GM19467 (cell line): ENCODE measurements at regions not wholly inside any gene's neighbourhood (a gene's known extent, or its start where the extent isn't known, plus 50 kb on each side); places are given as distances from the start of the nearest gene placed in this dataset.
"Not testable (repeated sequence)": the region's sequence is repeated elsewhere in the genome, so short reads cannot be mapped to it uniquely, and the experiment has no call there.

ENCODE experiments used
- ATAC-seq: cut with Tn5 transposase; IDR thresholded peaks from one replicate; pipeline ENCODE4 v1.9.1; 2021; ENCODE audit warnings: mild to moderate bottlenecking, moderate library complexity; ENCODE audit not compliant: unreplicated experiment

DNA sequence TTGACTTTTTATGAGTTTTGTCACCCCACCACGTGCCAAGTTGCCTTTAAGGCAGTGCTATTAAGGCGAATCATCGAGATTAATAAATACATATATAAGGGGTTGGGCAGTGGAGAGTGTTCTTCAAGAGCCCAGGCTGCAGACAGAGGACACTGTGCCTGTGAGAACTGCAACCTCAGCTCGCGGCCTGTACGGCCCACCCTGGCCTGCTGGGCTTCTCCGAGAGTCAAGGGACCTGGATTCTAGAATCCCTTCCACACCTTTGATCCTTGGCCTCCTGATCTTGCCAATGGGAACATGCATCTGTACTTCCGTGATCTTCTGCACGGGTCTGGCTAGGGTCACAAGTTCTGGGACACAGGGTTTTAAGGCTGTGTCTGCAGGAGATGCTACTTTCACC is 54.5 kb downstream of the IRX5 start:
- ATAC-seq = no peak

DNA sequence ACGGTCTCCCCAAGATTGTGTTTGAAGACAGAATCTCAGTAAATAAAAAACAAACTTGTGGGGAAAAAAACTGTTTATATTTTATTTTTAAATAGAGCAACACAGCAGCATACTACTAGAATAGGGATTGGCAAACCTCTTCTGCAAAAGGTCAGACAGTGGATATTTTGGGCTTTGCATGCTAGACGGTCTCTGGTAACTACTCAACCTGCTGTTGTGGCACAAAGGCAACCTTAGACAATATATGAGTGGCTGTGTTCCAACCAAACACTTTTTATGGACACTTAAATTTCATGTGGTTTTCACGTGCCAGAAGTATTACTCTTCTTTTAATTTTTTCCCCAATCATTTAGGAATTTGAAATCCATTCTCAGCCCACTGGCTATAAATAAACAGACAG is 55.0 kb downstream of the IRX5 start:
- no peak for ATAC-seq

DNA sequence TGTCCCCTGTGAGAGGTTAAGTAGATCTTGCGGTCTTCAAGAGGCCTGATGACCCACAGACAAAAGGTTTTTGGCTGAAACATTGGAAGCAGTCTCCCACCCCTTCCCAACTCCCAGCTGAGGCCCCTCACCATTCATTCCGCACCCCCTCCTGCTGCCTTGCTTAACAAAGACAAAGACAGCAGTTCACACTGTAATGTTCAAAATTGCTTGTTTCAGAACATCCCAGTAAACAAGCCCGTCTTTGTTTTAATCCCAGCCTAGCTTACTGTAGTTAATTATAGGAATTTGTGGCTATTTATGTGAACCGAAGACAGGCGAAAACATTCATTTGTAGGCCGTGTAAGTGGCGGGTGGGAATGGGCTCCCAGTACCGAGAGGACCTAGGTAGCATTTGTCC is 55.7 kb downstream of the IRX5 start:
- ATAC-seq = no peak

DNA sequence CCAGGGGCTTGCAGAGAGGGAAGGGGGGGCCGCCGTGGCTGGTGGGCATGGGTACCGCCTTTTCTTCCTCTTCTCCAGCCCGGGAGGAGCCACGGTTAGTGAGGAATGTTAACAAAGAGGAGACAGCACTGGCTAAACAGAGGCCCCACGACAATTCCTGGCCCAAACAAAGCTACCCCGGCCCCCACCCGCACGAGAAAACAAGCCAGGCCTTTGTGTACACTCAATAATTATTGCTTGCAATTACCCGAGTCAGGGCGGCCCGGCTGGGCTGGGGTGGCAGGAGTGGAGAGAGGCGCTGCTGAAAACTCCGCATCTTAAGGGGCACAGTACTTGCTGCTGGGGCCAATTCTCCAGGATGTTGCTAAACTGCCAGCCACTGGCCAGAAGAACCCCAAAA is 56.4 kb downstream of the IRX5 start:
- ATAC-seq = no peak

DNA sequence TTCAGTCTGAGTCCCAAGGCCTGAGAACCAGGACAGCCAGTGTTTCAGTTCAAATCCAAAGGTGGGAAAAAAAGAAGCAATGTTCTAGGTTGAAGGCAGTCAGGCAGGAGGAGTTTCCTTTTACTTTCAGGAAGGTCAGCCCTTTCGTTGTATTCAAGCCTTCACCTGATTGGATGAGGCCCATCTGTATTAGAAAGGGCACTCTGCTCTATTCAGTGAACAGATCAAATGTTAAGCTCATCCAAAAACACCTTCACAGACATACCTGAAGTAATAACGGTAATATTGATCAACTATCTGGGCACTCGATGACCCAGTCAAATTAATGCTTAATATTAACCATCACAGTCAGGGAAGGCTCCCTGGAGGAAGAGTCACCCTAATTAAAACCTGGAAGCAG is 60.9 kb downstream of the IRX5 start:
- ATAC-seq = no peak

DNA sequence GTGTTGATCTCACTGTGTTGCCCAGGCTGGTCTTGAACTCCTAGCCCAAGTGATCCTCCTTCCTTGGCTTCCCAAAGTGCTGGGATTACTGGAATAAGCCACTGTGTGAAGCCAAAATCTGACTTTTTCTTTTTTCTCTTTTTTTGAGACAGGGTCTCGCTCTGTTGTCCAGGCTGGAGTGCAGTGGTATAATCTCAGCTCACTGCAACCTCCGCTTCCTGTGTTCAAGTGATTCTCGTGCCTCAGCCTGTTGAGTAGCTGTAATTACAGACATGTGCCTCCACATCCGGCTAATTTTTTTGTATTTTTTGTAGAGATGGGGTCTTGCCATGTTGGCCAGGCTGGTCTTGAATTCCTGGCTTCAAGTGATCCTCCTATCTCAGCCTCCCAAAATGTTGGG is 61.3 kb downstream of the IRX5 start:
- not testable (repeated sequence) for ATAC-seq

DNA sequence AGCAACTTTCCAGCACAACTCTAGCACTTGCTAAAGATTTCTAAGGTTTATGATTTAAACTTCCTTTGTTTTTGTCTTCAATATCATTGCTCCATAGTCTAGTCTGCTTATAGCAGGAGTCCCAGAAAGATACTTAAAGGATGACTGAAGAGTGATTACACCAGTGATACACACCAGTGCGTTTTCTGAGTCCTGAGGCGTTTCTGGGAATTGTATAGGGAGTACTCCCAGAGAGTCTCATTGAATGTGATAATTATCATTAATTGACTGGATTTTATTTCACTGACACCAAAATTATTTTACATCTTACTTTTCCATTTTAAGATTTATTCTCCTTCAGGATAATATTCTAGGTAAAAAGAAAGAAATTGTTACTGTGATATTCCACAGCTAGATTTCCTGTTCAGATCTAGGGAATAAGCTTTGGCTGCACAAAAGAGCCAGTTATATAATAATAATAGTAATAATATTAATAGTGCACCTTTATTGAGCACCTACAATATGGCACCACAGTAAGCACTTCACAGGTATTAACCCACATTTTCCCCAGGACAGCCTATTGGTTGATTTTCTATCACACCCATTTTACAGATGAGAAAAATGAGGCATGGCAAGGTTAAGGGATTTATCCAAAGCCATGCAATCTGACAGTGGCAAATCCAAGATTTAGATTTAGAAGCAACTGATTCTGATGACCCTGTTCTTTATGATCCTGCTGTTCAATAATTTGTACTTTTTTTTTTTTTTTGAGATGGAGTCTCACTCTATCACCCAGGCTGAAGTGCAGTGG is 62.6 kb downstream of the IRX5 start:
- ATAC-seq = no peak

DNA sequence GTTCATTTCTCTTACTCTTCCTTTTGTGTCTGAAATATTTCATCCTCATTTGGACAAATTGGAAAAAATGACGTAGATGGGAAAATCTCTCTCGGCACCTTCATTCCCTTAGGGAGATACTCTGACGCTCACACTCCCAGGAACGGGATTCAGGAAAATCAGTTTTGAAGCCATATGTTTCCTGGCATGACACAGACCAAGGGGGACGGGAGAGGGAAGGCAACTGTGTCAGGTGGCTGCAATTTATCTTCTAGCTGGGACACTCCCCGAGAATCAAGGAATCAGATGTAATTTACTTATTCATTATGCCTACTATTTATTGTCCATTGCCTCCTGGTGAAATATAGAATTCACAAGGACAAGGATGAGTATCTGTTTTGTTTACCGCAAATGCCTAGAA is 65.5 kb downstream of the IRX5 start:
- no peak for ATAC-seq

DNA sequence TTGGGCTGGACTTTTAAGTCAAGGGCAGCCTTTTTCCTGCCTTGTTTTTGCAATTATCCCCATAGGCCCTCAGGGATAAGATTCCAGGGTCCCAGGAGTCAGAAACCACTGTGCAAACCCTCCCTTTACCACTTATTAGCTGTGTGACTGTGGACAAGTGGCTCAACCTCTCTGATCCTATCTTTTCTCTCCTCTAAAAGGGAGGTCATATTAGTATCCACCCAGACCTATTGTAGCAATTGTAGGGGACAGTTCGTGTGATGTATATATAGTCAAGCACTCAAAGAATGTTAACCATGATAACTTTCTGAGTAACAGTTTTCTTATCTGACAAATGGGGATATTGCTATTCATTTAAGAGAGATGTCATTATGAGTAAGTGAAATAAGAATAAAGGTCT is 68.2 kb downstream of the IRX5 start:
- no peak for ATAC-seq

DNA sequence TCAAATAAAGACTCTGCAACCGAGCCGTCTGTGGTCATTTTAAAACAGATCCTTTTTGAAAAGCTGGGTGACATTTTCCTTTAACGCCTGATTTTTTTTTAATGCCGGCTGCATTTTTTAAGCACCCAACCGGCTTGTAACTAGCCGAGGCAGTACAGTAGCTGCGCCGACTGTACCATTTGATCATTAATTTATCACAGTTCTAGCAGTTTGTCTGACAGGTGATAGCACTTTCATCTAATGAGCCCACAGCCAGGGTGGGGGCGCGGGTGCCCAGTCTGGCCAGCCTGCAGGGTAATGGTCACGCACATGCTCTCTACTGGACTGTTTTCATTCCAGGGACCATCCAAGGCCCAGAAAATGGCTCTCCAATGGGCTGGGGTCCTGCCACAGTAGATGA is 68.8 kb downstream of the IRX5 start:
- no peak for ATAC-seq

DNA sequence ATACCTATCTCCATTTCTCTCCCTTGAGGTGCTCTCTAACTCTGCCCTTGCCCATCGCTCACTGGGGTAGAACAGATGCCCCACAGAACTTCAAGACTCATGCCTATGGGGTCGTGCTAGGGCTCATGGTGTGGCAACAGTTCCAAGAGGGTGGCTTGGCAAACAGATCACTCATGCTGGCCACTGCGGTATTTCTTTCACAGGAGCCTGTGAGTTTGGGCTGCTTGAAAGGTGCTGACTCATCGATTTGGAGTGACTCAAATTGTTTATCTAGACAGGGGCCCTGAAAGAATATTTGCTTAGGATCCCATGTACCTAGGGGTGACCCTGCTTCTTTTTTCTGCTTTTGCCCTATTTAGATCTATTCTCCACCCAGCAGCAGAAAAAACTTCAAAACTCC is 69.9 kb downstream of the IRX5 start:
- ATAC-seq = no peak

DNA sequence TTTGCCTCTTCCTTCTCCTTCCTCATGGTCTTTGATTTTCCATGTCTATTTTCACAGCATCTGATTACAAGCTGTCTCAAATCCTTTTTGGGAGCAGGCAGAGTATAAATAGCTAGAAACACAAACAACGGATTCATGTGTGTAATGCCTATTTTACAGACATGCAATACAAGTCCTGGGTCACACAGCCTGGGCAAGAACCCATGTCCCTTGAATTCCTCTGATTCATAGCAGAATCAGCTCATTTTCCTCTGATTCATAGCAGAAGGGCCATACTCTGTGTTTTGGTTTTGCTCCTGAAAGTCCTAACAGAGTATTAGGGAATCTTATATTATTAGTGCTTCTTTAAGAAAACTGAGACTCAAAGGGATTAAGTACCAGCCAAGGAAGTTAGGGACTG is 71.3 kb downstream of the IRX5 start:
- ATAC-seq = no peak

DNA sequence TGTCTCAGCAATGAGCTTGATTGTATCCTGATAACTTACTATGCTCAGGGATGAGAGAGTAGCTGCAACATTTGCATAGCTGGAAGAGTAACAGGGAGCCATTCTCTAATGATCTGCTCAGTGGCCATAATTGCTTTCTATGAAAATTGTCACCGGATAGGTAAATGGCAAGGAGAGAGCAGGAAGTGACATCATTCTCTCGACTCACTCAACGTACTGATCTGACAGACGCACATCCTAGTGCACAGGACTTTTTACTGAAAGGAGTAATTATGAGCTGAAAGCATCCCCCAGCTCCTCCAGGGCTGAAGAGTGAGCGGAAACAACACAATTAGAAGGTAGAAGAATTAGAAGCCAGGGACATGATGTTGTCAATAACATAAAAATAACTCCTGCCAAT is 71.8 kb downstream of the IRX5 start:
- ATAC-seq = no peak

DNA sequence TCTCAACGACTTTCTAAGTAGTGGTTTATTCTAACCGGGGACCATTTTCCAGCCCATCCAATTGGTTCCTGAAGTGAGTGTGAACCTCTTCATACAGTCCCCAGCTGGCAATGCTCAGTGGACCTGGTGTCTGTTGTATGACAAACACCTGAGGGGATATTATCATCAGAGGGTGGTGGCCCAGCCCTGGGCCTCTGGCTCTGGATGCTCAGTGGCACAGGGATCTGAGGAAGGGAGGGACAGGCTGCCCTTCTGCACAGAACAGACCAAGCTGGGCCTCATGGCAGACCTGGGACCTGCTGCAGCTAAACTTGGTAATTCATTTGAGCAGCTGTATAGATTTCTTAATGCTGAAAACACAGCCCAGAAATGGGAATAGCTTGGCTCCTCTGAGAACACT is 72.6 kb downstream of the IRX5 start:
- ATAC-seq = no peak

DNA sequence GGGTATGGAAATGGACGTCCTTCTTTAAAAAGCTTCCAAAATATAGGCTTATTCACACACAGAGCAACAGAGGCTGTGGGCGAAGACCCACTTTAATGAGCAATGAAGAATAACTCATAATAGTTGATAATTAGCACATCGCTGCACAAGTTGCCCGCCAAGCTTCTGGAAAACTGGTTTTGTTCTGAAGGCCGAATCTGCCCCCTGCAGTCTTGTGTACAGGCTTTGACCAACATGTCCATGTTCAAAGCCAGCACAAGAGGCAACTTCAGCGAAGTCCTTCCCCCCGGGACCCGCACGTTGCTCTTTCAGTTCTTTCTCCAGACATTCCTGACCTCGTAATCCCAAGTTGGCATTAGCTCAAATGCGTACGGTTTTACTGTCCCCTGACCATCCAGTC is 73.3 kb downstream of the IRX5 start:
- no peak for ATAC-seq

DNA sequence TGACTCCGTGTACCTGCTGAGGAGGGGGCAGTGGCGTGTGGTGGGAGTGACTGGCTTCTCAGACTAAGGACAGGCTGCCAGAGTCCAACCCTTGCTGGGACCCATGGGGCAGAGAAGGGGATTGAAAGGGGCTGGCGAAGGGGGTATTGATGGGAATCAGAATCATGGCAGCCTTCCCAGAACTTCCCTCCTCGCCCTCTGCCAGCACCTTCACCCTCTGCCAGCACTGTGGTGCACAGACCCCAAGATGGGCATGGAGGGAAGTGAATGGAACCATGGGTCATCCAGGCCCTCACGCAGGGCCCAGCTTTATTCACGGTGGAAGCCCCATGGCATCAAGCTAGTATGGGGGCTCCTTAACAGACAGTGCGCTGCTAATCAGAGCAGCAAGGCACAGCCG is 76.8 kb downstream of the IRX5 start:
- ATAC-seq = no peak

DNA sequence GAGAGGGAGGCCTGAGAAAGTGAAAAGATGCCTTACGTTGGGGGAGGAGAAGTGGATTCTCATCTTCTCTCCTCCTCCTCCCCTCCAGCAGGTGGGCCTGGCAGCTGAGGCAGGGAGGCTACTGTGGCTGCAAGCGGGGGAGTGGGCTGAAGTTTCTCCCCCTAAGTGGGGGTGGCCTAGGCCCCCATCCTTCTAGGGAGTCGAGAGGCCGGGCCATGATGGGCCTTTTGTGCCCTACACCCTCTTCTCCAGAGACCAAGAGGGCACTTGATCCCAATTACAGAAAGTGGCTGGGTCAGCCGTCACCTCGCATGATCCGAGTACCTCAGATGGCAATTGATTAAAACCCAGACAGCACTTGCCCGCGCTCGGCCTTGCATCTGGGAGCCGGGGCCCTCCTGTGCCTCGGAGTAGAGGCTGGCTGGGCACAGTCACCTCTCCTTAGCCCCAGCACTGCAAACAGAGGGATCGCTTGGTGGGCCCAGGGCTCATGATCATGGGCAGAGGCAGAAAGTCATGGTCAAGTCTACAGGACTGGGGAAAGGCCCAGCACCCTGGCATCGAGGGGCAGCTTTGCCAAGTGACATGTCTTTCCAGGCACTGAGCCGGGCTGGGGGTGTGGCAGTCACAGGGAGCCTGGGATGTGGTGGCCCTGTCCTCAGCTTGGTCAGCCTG is 78.3 kb downstream of the IRX5 start:
- ATAC-seq = no peak

DNA sequence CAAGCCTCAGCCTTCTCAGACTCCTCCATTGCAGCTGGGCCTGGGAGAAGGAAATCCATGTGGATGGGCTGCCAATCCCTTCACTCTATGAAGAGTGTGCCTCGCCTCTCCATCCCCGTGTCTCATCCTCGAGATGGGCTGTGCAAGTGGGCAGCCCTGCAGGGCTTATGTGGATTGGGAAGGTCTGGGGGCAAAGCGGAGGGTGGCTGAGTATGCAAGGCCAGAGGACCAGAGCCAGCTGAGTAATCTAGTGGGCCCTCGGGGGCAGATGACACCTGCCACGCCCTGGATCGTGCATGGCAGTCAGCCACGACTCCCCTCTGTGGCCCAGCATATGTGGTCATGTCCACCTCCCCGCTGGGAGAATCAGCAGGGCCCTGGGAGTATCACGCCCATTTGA is 78.9 kb downstream of the IRX5 start:
- ATAC-seq = no peak

DNA sequence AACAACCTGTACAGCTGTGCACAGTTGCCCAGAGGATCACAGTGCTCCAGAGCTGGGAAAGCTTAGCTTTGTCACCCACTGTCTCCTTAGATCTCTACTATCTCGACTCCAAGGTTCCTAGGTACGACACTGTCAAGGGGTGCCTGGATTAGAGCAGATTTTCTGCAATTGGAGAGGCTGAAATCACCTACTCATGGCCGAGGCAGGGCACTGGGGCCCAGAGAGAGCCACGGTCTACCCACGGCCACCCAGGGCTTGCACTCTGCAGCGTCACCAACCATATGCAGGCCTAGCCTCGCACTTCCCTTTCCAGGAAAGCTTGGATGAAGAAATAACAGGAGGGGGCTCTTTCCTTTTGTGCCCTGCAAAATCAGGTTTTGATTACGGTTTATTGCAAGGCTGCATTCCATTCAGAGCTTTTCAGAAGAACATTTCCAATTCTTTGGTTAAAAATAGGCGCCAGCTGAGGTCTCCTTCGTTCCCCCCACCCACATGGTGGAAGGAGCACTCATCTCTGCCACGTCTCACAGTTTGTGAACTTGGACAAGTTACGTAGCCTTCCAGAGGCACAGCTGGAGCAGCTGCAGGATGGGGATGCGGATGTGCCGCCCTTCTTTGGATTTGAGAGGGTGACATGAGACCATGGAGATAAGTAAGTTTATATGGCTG is 80.0 kb downstream of the IRX5 start:
- ATAC-seq = no peak

DNA sequence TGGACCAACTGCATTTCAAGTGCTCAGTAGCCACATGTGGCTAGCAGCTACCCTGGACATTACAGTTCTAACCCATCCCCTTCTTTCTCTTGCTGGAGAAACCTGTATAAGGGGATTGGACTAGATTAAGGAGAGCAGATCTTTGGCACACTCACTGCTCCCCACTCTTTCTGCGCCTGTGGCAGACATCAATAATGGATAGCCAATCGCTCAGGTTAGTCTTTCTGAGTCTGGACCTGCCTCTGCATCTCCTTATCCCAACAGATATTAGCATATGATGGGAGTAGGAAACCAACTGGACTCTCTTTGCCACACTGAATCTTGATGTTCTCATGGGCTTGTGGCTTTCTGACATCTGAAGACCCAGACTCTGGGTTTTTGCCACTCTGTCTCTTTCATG is 81.7 kb downstream of the IRX5 start:
- ATAC-seq = no peak

DNA sequence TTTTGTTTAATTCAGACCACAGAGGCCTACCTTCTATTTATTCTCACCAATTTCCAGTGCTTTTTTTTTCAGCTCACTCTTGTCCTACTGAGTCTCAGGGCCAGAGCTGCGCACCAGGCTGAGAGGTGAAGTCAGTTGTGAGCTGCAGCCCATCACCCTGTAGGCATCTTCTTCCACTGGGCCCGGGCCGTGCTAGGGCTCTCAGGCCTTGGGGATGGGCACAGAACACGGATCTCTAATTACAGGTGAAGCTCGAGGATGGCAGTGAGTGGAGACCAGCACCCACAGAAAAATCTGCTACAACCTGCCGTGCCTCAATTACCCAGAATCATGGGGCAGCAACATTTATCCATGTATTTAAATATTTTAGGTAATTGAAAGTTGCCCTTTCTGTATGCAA is 82.1 kb downstream of the IRX5 start:
- ATAC-seq = no peak

DNA sequence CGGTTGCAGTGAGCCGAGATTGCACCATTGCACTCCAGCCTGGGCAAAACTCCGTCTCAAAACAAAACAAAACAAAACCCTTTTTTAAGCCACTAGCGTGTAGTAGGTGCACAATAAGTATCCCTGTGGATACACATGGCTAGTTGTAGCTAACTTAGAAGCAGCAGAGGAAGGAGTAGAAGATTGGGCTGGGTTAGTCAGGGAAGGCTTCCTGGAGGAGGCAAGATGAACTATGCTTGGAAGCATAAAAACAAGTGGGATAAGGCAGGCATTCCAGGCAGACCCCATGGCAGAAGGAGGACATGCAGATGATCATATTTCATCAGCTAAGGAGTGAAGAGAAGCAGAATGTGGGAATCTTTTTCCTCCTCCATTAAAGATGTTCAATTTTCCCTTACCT is 83.4 kb downstream of the IRX5 start:
- no peak for ATAC-seq
